ENCODE measurements at regions not wholly inside any gene's neighbourhood (a gene's known extent, or its start where the extent isn't known, plus 50 kb on each side); places are given as distances from the start of the nearest gene placed in this dataset.

- TF ChIP-seq IRF2 (CRISPR knock-in tag; IDR thresholded peaks at IDR 0.05; ENCODE audit: borderline replicate concordance, low read depth) (no peak), CTCF (IDR thresholded peaks at IDR 0.05) (no peak), SMAD3 (CRISPR knock-in tag; IDR thresholded peaks at IDR 0.05; ENCODE audit: borderline replicate concordance) (no peak), ZNF219 (CRISPR knock-in tag; IDR thresholded peaks at IDR 0.05; ENCODE audit: borderline replicate concordance) (no peak), CREB1 (CRISPR knock-in tag; IDR thresholded peaks at IDR 0.05) (no peak), MAX (CRISPR knock-in tag; IDR thresholded peaks at IDR 0.05) (no peak), TEAD4 (CRISPR knock-in tag; IDR thresholded peaks at IDR 0.05) (no peak)
- TF ChIP-seq, protein P1, sequence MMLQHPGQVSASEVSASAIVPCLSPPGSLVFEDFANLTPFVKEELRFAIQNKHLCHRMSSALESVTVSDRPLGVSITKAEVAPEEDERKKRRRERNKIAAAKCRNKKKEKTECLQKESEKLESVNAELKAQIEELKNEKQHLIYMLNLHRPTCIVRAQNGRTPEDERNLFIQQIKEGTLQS (CRISPR knock-in tag; conservative IDR thresholded peaks at IDR 0.05), result no peak
- TF ChIP-seq, protein P2, sequence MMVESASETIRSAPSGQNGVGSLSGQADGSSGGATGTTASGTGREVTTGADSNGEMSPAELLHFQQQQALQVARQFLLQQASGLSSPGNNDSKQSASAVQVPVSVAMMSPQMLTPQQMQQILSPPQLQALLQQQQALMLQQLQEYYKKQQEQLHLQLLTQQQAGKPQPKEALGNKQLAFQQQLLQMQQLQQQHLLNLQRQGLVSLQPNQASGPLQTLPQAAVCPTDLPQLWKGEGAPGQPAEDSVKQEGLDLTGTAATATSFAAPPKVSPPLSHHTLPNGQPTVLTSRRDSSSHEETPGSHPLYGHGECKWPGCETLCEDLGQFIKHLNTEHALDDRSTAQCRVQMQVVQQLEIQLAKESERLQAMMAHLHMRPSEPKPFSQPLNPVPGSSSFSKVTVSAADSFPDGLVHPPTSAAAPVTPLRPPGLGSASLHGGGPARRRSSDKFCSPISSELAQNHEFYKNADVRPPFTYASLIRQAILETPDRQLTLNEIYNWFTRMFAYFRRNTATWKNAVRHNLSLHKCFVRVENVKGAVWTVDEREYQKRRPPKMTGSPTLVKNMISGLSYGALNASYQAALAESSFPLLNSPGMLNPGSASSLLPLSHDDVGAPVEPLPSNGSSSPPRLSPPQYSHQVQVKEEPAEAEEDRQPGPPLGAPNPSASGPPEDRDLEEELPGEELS (CRISPR knock-in tag; IDR thresholded peaks at IDR 0.05), result no peak
- TF ChIP-seq, protein P3, sequence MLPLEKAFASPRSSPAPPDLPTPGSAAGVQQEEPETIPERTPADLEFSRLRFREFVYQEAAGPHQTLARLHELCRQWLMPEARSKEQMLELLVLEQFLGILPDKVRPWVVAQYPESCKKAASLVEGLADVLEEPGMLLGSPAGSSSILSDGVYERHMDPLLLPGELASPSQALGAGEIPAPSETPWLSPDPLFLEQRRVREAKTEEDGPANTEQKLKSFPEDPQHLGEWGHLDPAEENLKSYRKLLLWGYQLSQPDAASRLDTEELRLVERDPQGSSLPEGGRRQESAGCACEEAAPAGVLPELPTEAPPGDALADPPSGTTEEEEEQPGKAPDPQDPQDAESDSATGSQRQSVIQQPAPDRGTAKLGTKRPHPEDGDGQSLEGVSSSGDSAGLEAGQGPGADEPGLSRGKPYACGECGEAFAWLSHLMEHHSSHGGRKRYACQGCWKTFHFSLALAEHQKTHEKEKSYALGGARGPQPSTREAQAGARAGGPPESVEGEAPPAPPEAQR (CRISPR knock-in tag; IDR thresholded peaks at IDR 0.05), result no peak
Observed at GRCh38 chr5:96256795-96257470, 176.1 kb downstream of the PCSK1 start.
